ENCODE measurements at regions not wholly inside any gene's neighbourhood (a gene's known extent, or its start where the extent isn't known, plus 50 kb on each side); places are given as distances from the start of the nearest gene placed in this dataset.

GRCh38 chr6:156583083-156583482, 194.1 kb upstream of the ARID1B start:
- TF ChIP-seq POLR2A (IDR thresholded peaks at IDR 0.05; ENCODE audit: low read length) (no peak), GATA1 (IDR thresholded peaks at IDR 0.05; ENCODE audit: low read depth, low read length) (no peak)
